Ovary (tissue), 7 donors: ENCODE measurements at regions not wholly inside any gene's neighbourhood (a gene's known extent, or its start where the extent isn't known, plus 50 kb on each side); places are given as distances from the start of the nearest gene placed in this dataset.

Experiments
- DNase-seq, 5 donors: peaks; one replicate each; pipeline ENCODE4 v3.0.0-alpha.2; 2019 to 2020
- H3K27ac ChIP-seq, 2 donors: fragments of 200-600 bp; one replicate each; pipeline versions ENCODE4 v1.5.1 to v1.8.0; 2019 to 2022
- H3K27me3 ChIP-seq: fragments of 200-600 bp; one replicate; pipeline ENCODE4 v1.8.0; 2022
- H3K36me3 ChIP-seq: fragments of 200-600 bp; sonication (generic); one replicate; pipeline ENCODE4 v1.5.1; 2019
- H3K4me1 ChIP-seq: one replicate; pipeline ENCODE4 v1.8.1; 2013; ENCODE audit warnings: mild to moderate bottlenecking, moderate library complexity; ENCODE audit not compliant: insufficient read depth
- H3K4me3 ChIP-seq: fragments of 200-600 bp; sonication (generic); one replicate; pipeline ENCODE4 v1.5.1; 2017
- H3K9me3 ChIP-seq, 2 donors: fragments of 200-600 bp in 1 of 2; sonication (generic) in 1 of 2; one replicate each; pipeline versions ENCODE4 v1.5.1 to v1.8.1; 2013 to 2019; ENCODE audit warnings: mild to moderate bottlenecking in 1 of 2, moderate library complexity in 1 of 2
- CTCF ChIP-seq, 3 donors: fragments of 450-650 bp in 2 of 3; fragments of 200-600 bp in 1 of 3; IDR thresholded peaks; one replicate each; pipeline versions ENCODE4 v1.5.1 to v1.8.0; 2016 to 2022; ENCODE audit warnings: antibody characterized with exemption in 3 of 3, mild to moderate bottlenecking in 1 of 3
- EP300 ChIP-seq: sonication (generic); formaldehyde crosslinking; IDR thresholded peaks from one replicate; pipeline ENCODE4 v1.6.1; 2017; ENCODE audit warnings: antibody characterized with exemption
- POLR2A ChIP-seq: fragments of 450-650 bp; IDR thresholded peaks from one replicate; pipeline ENCODE4 v1.6.1; 2017; ENCODE audit warnings: antibody characterized with exemption, mild to moderate bottlenecking, moderate library complexity
- WGBS, 3 donors: extraction: QIAGEN DNeasy Blood & Tissue Kit in 1 of 3; methylation state at CpG; one replicate each; pipeline versions ENCODE4 v1.1.5 to v1.1.7; 2013 to 2017; 5-methylcytosine and 5-hydroxymethylcytosine counted together
- intact Hi-C, 4 donors: fragments of 100-400 bp; cut with DNase I; formaldehyde crosslinking; loops; one replicate each; pipeline versions ENCODE4 v1.11.0 to v1.15.1; 2022 to 2023
- donor health status: DM: no; HTN: no; CAD: no; lungs with moderate emphysema.
- donor health status: DM: no; HTN: no; CAD: no.
- donor health status: Bipolar disorder and iron deficiency.
- donor health status: DM: no; HTN: no; CAD: no.
- donor health status: DM: yes; HTN: yes; CAD: no.

- 32 to 41% (median 34%) methylated on average over 2 of the region's 2 CpGs for WGBS, 3 donors
These were observed 577.4 kb downstream of the ISL1 start for GRCh38 chr5:51960617-51961121.

GRCh38 chr5:51961154-51961562 lies 577.9 kb downstream of the ISL1 start:
- no peaks in the 10 kb centered on the region for H3K4me1 ChIP-seq
- TF ChIP-seq POLR2A (no peak), CTCF (IDR thresholded peaks at IDR 0.05) (no peak), EP300 (no peak)
- no peaks in the 10 kb centered on the region for H3K9me3 ChIP-seq
- no peaks in the 10 kb centered on the region for H3K27me3 ChIP-seq
- 62 to 72% (median 69%) methylated on average over 4 of the region's 4 CpGs for WGBS, 3 donors
- no peak overlapping the region for H3K4me3 ChIP-seq
- H3K36me3 ChIP-seq: no peaks in the 10 kb centered on the region
- no peak overlapping the region for H3K27ac ChIP-seq
- DNase-seq: no peak
- intact Hi-C loops: no loop called here

More at GRCh38 chr5:51960617-51961121, 577.4 kb downstream of the ISL1 start:
- no peak overlapping the region for H3K4me3 ChIP-seq
- H3K4me1 ChIP-seq: no peaks in the 10 kb centered on the region
- TF ChIP-seq EP300 (no peak), CTCF (IDR thresholded peaks at IDR 0.05) (no peak)
- H3K27ac ChIP-seq: no peak overlapping the region
- intact Hi-C loops: no loop called here
- no peaks in the 10 kb centered on the region for H3K36me3 ChIP-seq
- DNase-seq: no peak
- no peaks in the 10 kb centered on the region for H3K27me3 ChIP-seq
- no peaks in the 10 kb centered on the region for H3K9me3 ChIP-seq

GRCh38 chr5:51968756-51969155 lies 585.5 kb downstream of the ISL1 start:
- WGBS, 3 donors: 39 to 51% (median 42%) methylated on average over 1 of the region's 1 CpG
- no peak for TF ChIP-seq POLR2A
- TF ChIP-seq EP300: no peak
- no peak for TF ChIP-seq CTCF (IDR thresholded peaks at IDR 0.05)
- H3K4me1 ChIP-seq: no peaks in the 10 kb centered on the region
- intact Hi-C loops: no loop called here
- no peak for DNase-seq
- no peak overlapping the region for H3K4me3 ChIP-seq
- H3K36me3 ChIP-seq: no peaks in the 10 kb centered on the region
- no peak overlapping the region for H3K27ac ChIP-seq
- H3K9me3 ChIP-seq: no peaks in the 10 kb centered on the region
- no peaks in the 10 kb centered on the region for H3K27me3 ChIP-seq

GRCh38 chr5:51974834-51975233 lies 591.6 kb downstream of the ISL1 start:
- Histone ChIP-seq H3K27me3 (no peaks in the 10 kb centered on the region), H3K4me3 (no peak overlapping the region), H3K9me3 (no peaks in the 10 kb centered on the region), H3K36me3 (no peaks in the 10 kb centered on the region), H3K4me1 (no peaks in the 10 kb centered on the region), H3K27ac (no peak overlapping the region)
- DNase-seq: no peak
- intact Hi-C loops: no loop called here
- 45 to 79% (median 50%) methylated on average over 6 of the region's 6 CpGs for WGBS, 3 donors
- TF ChIP-seq CTCF (IDR thresholded peaks at IDR 0.05) (no peak), EP300 (no peak), POLR2A (no peak)

GRCh38 chr5:51977014-51977413 lies 593.8 kb downstream of the ISL1 start:
- Histone ChIP-seq H3K4me3 (no peak overlapping the region), H3K4me1 (no peaks in the 10 kb centered on the region), H3K36me3 (no peaks in the 10 kb centered on the region), H3K27me3 (no peaks in the 10 kb centered on the region), H3K27ac (no peak overlapping the region), H3K9me3 (no peaks in the 10 kb centered on the region)
- TF ChIP-seq POLR2A: no peak
- TF ChIP-seq CTCF (IDR thresholded peaks at IDR 0.05): no peak
- TF ChIP-seq EP300: no peak
- intact Hi-C loops: no loop called here
- WGBS, 3 donors: 55 to 71% (median 67%) methylated on average over 1 of the region's 1 CpG
- DNase-seq: no peak
